ENCODE measurements at regions not wholly inside any gene's neighbourhood (a gene's known extent, or its start where the extent isn't known, plus 50 kb on each side); places are given as distances from the start of the nearest gene placed in this dataset.

- no peak overlapping the region for H3K27ac ChIP-seq (ENCODE audit: insufficient read depth, low read length, poor library complexity, severe bottlenecking)
- H3K4me1 ChIP-seq (ENCODE audit: control insufficient read depth, insufficient read depth, low read length, poor library complexity, severe bottlenecking): no peaks in the 10 kb centered on the region
- H3K27me3 ChIP-seq (replicated peaks; ENCODE audit: control insufficient read depth, insufficient read depth, low read length, poor library complexity, severe bottlenecking): no peaks in the 10 kb centered on the region
- no peaks in the 10 kb centered on the region for H3K36me3 ChIP-seq (ENCODE audit: control insufficient read depth, insufficient read depth, low read length)
- no peak overlapping the region for H3K4me3 ChIP-seq (ENCODE audit: insufficient read depth, low read depth, low read length, poor library complexity, severe bottlenecking)
- DNase-seq: no peak
- H3K9me3 ChIP-seq (ENCODE audit: control insufficient read depth, low read length): no peaks in the 10 kb centered on the region
Observed at GRCh38 chr3:177916461-177916860, 619.8 kb upstream of the KCNMB2 start.

GRCh38 chr3:177917234-177917861, 618.9 kb upstream of the KCNMB2 start:
- Histone ChIP-seq H3K36me3 (ENCODE audit: control insufficient read depth, insufficient read depth, low read length) (no peaks in the 10 kb centered on the region), H3K27me3 (replicated peaks; ENCODE audit: control insufficient read depth, insufficient read depth, low read length, poor library complexity, severe bottlenecking) (no peaks in the 10 kb centered on the region), H3K4me1 (ENCODE audit: control insufficient read depth, insufficient read depth, low read length, poor library complexity, severe bottlenecking) (no peaks in the 10 kb centered on the region), H3K9me3 (ENCODE audit: control insufficient read depth, low read length) (no peaks in the 10 kb centered on the region), H3K4me3 (ENCODE audit: insufficient read depth, low read depth, low read length, poor library complexity, severe bottlenecking) (no peak overlapping the region), H3K27ac (ENCODE audit: insufficient read depth, low read length, poor library complexity, severe bottlenecking) (no peak overlapping the region)
- DNase-seq: no peak

- Histone ChIP-seq H3K4me3 (ENCODE audit: insufficient read depth, low read depth, low read length, poor library complexity, severe bottlenecking) (no peak overlapping the region), H3K9me3 (ENCODE audit: control insufficient read depth, low read length) (no peaks in the 10 kb centered on the region)
- no peak for DNase-seq
Observed at GRCh38 chr3:177921153-177921552, 615.1 kb upstream of the KCNMB2 start.

GRCh38 chr3:177924261-177924660, 612.0 kb upstream of the KCNMB2 start:
- Histone ChIP-seq H3K4me1 (ENCODE audit: control insufficient read depth, insufficient read depth, low read length, poor library complexity, severe bottlenecking) (no peaks in the 10 kb centered on the region), H3K36me3 (ENCODE audit: control insufficient read depth, insufficient read depth, low read length) (no peaks in the 10 kb centered on the region), H3K9me3 (ENCODE audit: control insufficient read depth, low read length) (no peaks in the 10 kb centered on the region), H3K27ac (ENCODE audit: insufficient read depth, low read length, poor library complexity, severe bottlenecking) (no peak overlapping the region), H3K4me3 (ENCODE audit: insufficient read depth, low read depth, low read length, poor library complexity, severe bottlenecking) (no peak overlapping the region), H3K27me3 (replicated peaks; ENCODE audit: control insufficient read depth, insufficient read depth, low read length, poor library complexity, severe bottlenecking) (no peaks in the 10 kb centered on the region)
- DNase-seq: no peak

More at GRCh38 chr3:177921153-177921552, 615.1 kb upstream of the KCNMB2 start:
- Histone ChIP-seq H3K4me1 (ENCODE audit: control insufficient read depth, insufficient read depth, low read length, poor library complexity, severe bottlenecking) (no peaks in the 10 kb centered on the region), H3K27ac (ENCODE audit: insufficient read depth, low read length, poor library complexity, severe bottlenecking) (no peak overlapping the region), H3K36me3 (ENCODE audit: control insufficient read depth, insufficient read depth, low read length) (no peaks in the 10 kb centered on the region), H3K27me3 (replicated peaks; ENCODE audit: control insufficient read depth, insufficient read depth, low read length, poor library complexity, severe bottlenecking) (no peaks in the 10 kb centered on the region)

- Histone ChIP-seq H3K9me3 (ENCODE audit: control insufficient read depth, low read length) (no peaks in the 10 kb centered on the region), H3K4me1 (ENCODE audit: control insufficient read depth, insufficient read depth, low read length, poor library complexity, severe bottlenecking) (no peaks in the 10 kb centered on the region), H3K27ac (ENCODE audit: insufficient read depth, low read length, poor library complexity, severe bottlenecking) (no peak overlapping the region), H3K4me3 (ENCODE audit: insufficient read depth, low read depth, low read length, poor library complexity, severe bottlenecking) (no peak overlapping the region), H3K27me3 (replicated peaks; ENCODE audit: control insufficient read depth, insufficient read depth, low read length, poor library complexity, severe bottlenecking) (no peaks in the 10 kb centered on the region), H3K36me3 (ENCODE audit: control insufficient read depth, insufficient read depth, low read length) (no peaks in the 10 kb centered on the region)
- no peak for DNase-seq
Observed at GRCh38 chr3:177928172-177928873, 607.9 kb upstream of the KCNMB2 start.

- H3K4me1 ChIP-seq (ENCODE audit: control insufficient read depth, insufficient read depth, low read length, poor library complexity, severe bottlenecking): no peaks in the 10 kb centered on the region
- no peak overlapping the region for H3K4me3 ChIP-seq (ENCODE audit: insufficient read depth, low read depth, low read length, poor library complexity, severe bottlenecking)
- H3K27me3 ChIP-seq (replicated peaks; ENCODE audit: control insufficient read depth, insufficient read depth, low read length, poor library complexity, severe bottlenecking): no peaks in the 10 kb centered on the region
- no peaks in the 10 kb centered on the region for H3K36me3 ChIP-seq (ENCODE audit: control insufficient read depth, insufficient read depth, low read length)
- DNase-seq: no peak
- no peaks in the 10 kb centered on the region for H3K9me3 ChIP-seq (ENCODE audit: control insufficient read depth, low read length)
- H3K27ac ChIP-seq (ENCODE audit: insufficient read depth, low read length, poor library complexity, severe bottlenecking): no peak overlapping the region
Observed at GRCh38 chr3:177929310-177929709, 606.9 kb upstream of the KCNMB2 start.

GRCh38 chr3:177930771-177931170, 605.5 kb upstream of the KCNMB2 start:
- DNase-seq: no peak
- no peaks in the 10 kb centered on the region for H3K27me3 ChIP-seq (replicated peaks; ENCODE audit: control insufficient read depth, insufficient read depth, low read length, poor library complexity, severe bottlenecking)
- H3K36me3 ChIP-seq (ENCODE audit: control insufficient read depth, insufficient read depth, low read length): no peaks in the 10 kb centered on the region
- H3K4me1 ChIP-seq (ENCODE audit: control insufficient read depth, insufficient read depth, low read length, poor library complexity, severe bottlenecking): no peaks in the 10 kb centered on the region
- H3K9me3 ChIP-seq (ENCODE audit: control insufficient read depth, low read length): no peaks in the 10 kb centered on the region
- no peak overlapping the region for H3K4me3 ChIP-seq (ENCODE audit: insufficient read depth, low read depth, low read length, poor library complexity, severe bottlenecking)
- H3K27ac ChIP-seq (ENCODE audit: insufficient read depth, low read length, poor library complexity, severe bottlenecking): no peak overlapping the region

GRCh38 chr3:177931346-177931745, 604.9 kb upstream of the KCNMB2 start:
- DNase-seq: no peak
- H3K4me3 ChIP-seq (ENCODE audit: insufficient read depth, low read depth, low read length, poor library complexity, severe bottlenecking): no peak overlapping the region
- H3K36me3 ChIP-seq (ENCODE audit: control insufficient read depth, insufficient read depth, low read length): no peaks in the 10 kb centered on the region
- no peaks in the 10 kb centered on the region for H3K4me1 ChIP-seq (ENCODE audit: control insufficient read depth, insufficient read depth, low read length, poor library complexity, severe bottlenecking)
- H3K9me3 ChIP-seq (ENCODE audit: control insufficient read depth, low read length): no peaks in the 10 kb centered on the region
- no peak overlapping the region for H3K27ac ChIP-seq (ENCODE audit: insufficient read depth, low read length, poor library complexity, severe bottlenecking)
- no peaks in the 10 kb centered on the region for H3K27me3 ChIP-seq (replicated peaks; ENCODE audit: control insufficient read depth, insufficient read depth, low read length, poor library complexity, severe bottlenecking)

GRCh38 chr3:177932346-177932745, 603.9 kb upstream of the KCNMB2 start:
- DNase-seq: no peak
- Histone ChIP-seq H3K4me1 (ENCODE audit: control insufficient read depth, insufficient read depth, low read length, poor library complexity, severe bottlenecking) (no peaks in the 10 kb centered on the region), H3K9me3 (ENCODE audit: control insufficient read depth, low read length) (no peaks in the 10 kb centered on the region), H3K4me3 (ENCODE audit: insufficient read depth, low read depth, low read length, poor library complexity, severe bottlenecking) (no peak overlapping the region), H3K36me3 (ENCODE audit: control insufficient read depth, insufficient read depth, low read length) (no peaks in the 10 kb centered on the region), H3K27me3 (replicated peaks; ENCODE audit: control insufficient read depth, insufficient read depth, low read length, poor library complexity, severe bottlenecking) (no peaks in the 10 kb centered on the region), H3K27ac (ENCODE audit: insufficient read depth, low read length, poor library complexity, severe bottlenecking) (no peak overlapping the region)

- DNase-seq: no peak
- Histone ChIP-seq H3K4me1 (ENCODE audit: control insufficient read depth, insufficient read depth, low read length, poor library complexity, severe bottlenecking) (no peaks in the 10 kb centered on the region), H3K4me3 (ENCODE audit: insufficient read depth, low read depth, low read length, poor library complexity, severe bottlenecking) (no peak overlapping the region), H3K9me3 (ENCODE audit: control insufficient read depth, low read length) (no peaks in the 10 kb centered on the region), H3K27me3 (replicated peaks; ENCODE audit: control insufficient read depth, insufficient read depth, low read length, poor library complexity, severe bottlenecking) (no peaks in the 10 kb centered on the region), H3K36me3 (ENCODE audit: control insufficient read depth, insufficient read depth, low read length) (no peaks in the 10 kb centered on the region), H3K27ac (ENCODE audit: insufficient read depth, low read length, poor library complexity, severe bottlenecking) (no peak overlapping the region)
Observed at GRCh38 chr3:177932750-177933660, 603.2 kb upstream of the KCNMB2 start.
